ENCODE measurements at regions not wholly inside any gene's neighbourhood (a gene's known extent, or its start where the extent isn't known, plus 50 kb on each side); places are given as distances from the start of the nearest gene placed in this dataset.

- no peak for DNase-seq
Observed at GRCh38 chr11:95508219-95508890, 277.4 kb upstream of the SESN3 start.

GRCh38 chr11:95507794-95508193, 276.8 kb upstream of the SESN3 start:
- no peak for DNase-seq

- DNase-seq = no peak
Observed at GRCh38 chr11:95506777-95507176, 275.8 kb upstream of the SESN3 start.

GRCh38 chr11:95505927-95506426, 275.0 kb upstream of the SESN3 start:
- DNase-seq = no peak

GRCh38 chr11:95503047-95503446, 272.0 kb upstream of the SESN3 start:
- no peak for DNase-seq

- DNase-seq = no peak
Observed at GRCh38 chr11:95502522-95502921, 271.5 kb upstream of the SESN3 start.

GRCh38 chr11:95501761-95502266, 270.8 kb upstream of the SESN3 start:
- DNase-seq = no peak

- DNase-seq = no peak
Observed at GRCh38 chr11:95500466-95500865, 269.5 kb upstream of the SESN3 start.

- no peak for DNase-seq
Observed at GRCh38 chr11:95499516-95500135, 268.6 kb upstream of the SESN3 start.

- DNase-seq = no peak
Observed at GRCh38 chr11:95498722-95499425, 267.9 kb upstream of the SESN3 start.

- DNase-seq = no peak
Observed at GRCh38 chr11:95496901-95497300, 265.9 kb upstream of the SESN3 start.

- DNase-seq = no peak
Observed at GRCh38 chr11:95495706-95496105, 264.7 kb upstream of the SESN3 start.

GRCh38 chr11:95494856-95495255, 263.9 kb upstream of the SESN3 start:
- DNase-seq = no peak

GRCh38 chr11:95494167-95494566, 263.2 kb upstream of the SESN3 start:
- DNase-seq = no peak

- DNase-seq = no peak
Observed at GRCh38 chr11:95490625-95491024, 259.6 kb upstream of the SESN3 start.

GRCh38 chr11:95487938-95488337, 256.9 kb upstream of the SESN3 start:
- no peak for DNase-seq

- DNase-seq = no peak
Observed at GRCh38 chr11:95487391-95487790, 256.4 kb upstream of the SESN3 start.

- DNase-seq = no peak
Observed at GRCh38 chr11:95486979-95487378, 256.0 kb upstream of the SESN3 start.

GRCh38 chr11:95486466-95486865, 255.5 kb upstream of the SESN3 start:
- no peak for DNase-seq

GRCh38 chr11:95485115-95485900, 254.3 kb upstream of the SESN3 start:
- no peak for DNase-seq

GRCh38 chr11:95483339-95483738, 252.3 kb upstream of the SESN3 start:
- DNase-seq = no peak

GRCh38 chr11:95478003-95478402, 247.0 kb upstream of the SESN3 start:
- no peak for DNase-seq

- DNase-seq = no peak
Observed at GRCh38 chr11:95469258-95469657, 238.3 kb upstream of the SESN3 start.
